H1 (cell line): ENCODE measurements at regions not wholly inside any gene's neighbourhood (a gene's known extent, or its start where the extent isn't known, plus 50 kb on each side); places are given as distances from the start of the nearest gene placed in this dataset.

Experiments
- CTCF ChIA-PET: fragments of 300-600 bp; sonication (Branson Sonifier 250); formaldehyde crosslinking; loops from one replicate; lab custom pipeline; 2021; ENCODE audit not compliant: partially characterized antibody; lab: Charles Lee
- POLR2A ChIA-PET: fragments of 300-600 bp; sonication (Branson Sonifier 250); formaldehyde crosslinking; loops from one replicate; lab custom pipeline; 2021; ENCODE audit warnings: inconsistent platforms; ENCODE audit not compliant: partially characterized antibody; lab: Charles Lee
- DNase-seq, 2 experiments: peaks; one replicate each; pipeline versions ENCODE4 v3.0.0 to v3.0.0-alpha.2; 2010 to 2022; ENCODE audit warnings: low spot score in 2 of 2, low read depth in 1 of 2, mixed read lengths in 1 of 2
- FAIRE-seq: peaks from 2 replicates; lab custom pipeline; 2011; peaks lifted over from hg19 to GRCh38; lab: Jason Lieb, UNC
- H2AFZ ChIP-seq: 2 replicates; pipeline ENCODE4 v1.8.1; 2012; ENCODE audit warnings: low read length, inconsistent platforms
- H2AK5ac ChIP-seq: 2 replicates; pipeline ENCODE4 v1.6.1; 2013; ENCODE audit warnings: low read depth, low read length
- H2BK120ac ChIP-seq: replicated peaks from 2 replicates; pipeline ENCODE3; 2013; ENCODE audit warnings: low read depth, low read length, inconsistent platforms
- H2BK12ac ChIP-seq: 2 replicates; pipeline ENCODE4 v1.6.1; 2013; ENCODE audit warnings: low read depth, low read length
- H2BK15ac ChIP-seq: 2 replicates; pipeline ENCODE4 v1.6.1; 2013; ENCODE audit warnings: low read length
- H2BK20ac ChIP-seq: 2 replicates; pipeline ENCODE4 v1.6.1; 2013; ENCODE audit warnings: low read length
- H2BK5ac ChIP-seq: 2 replicates; pipeline ENCODE4 v1.6.1; 2013; ENCODE audit warnings: low read depth, low read length
- H3K14ac ChIP-seq: 2 replicates; pipeline ENCODE4 v1.6.1; 2013; ENCODE audit warnings: inconsistent platforms; ENCODE audit not compliant: insufficient read length
- H3K18ac ChIP-seq: 2 replicates; pipeline ENCODE4 v1.6.1; 2013; ENCODE audit warnings: low read length; ENCODE audit errors: extremely low read depth
- H3K23ac ChIP-seq: 2 replicates; pipeline ENCODE4 v1.6.1; 2013; ENCODE audit warnings: inconsistent platforms; ENCODE audit not compliant: insufficient read length
- H3K23me2 ChIP-seq: 2 replicates; pipeline ENCODE4 v1.6.1; 2013; ENCODE audit warnings: low read depth, low read length
- H3K27ac ChIP-seq: 2 replicates; pipeline ENCODE4 v1.6.1; 2011; ENCODE audit warnings: low read depth, low read length, inconsistent platforms
- H3K27me3 ChIP-seq, 4 experiments: replicated peaks in 1 of 4; 1 replicate in 1 of 4; 2 replicates in 3 of 4; pipeline versions ENCODE4 v1.6.1 to v1.8.1; 2011 to 2013; ENCODE audit warnings: low read length in 3 of 4, mild to moderate bottlenecking in 3 of 4, inconsistent platforms in 2 of 4, mixed read lengths in 2 of 4, moderate library complexity in 1 of 4; ENCODE audit not compliant: control insufficient read depth in 3 of 4, insufficient read depth in 3 of 4; ENCODE audit errors: extremely low read depth in 1 of 4
- H3K36me3 ChIP-seq, 4 experiments: 2 replicates each; pipeline versions ENCODE4 v1.6.1 to v1.8.1; 2011 to 2013; ENCODE audit warnings: mild to moderate bottlenecking in 4 of 4, low read length in 3 of 4, moderate library complexity in 2 of 4, control low read depth in 1 of 4, inconsistent platforms in 1 of 4; ENCODE audit not compliant: insufficient read depth in 4 of 4, control insufficient read depth in 2 of 4
- H3K4ac ChIP-seq: replicated peaks from 2 replicates; pipeline ENCODE3; 2013; ENCODE audit warnings: low read length, low read depth, mixed read lengths, inconsistent platforms; ENCODE audit not compliant: insufficient read length
- H3K4me1 ChIP-seq, 4 experiments: replicated peaks in 1 of 4; 1 replicate in 1 of 4; 2 replicates in 3 of 4; pipeline versions ENCODE4 v1.6.1 to v1.8.1; 2011 to 2013; ENCODE audit warnings: low read length in 3 of 4, inconsistent platforms in 2 of 4, mixed read lengths in 1 of 4; ENCODE audit not compliant: insufficient read depth in 4 of 4, control insufficient read depth in 3 of 4
- H3K4me2 ChIP-seq, 2 experiments: 2 replicates each; pipeline versions ENCODE4 v1.6.1 to v1.8.1; 2011 to 2013; ENCODE audit warnings: low read depth in 2 of 2, low read length in 2 of 2, control low read depth in 1 of 2, inconsistent platforms in 1 of 2, mild to moderate bottlenecking in 1 of 2; ENCODE audit not compliant: insufficient read depth in 1 of 2
- H3K4me3 ChIP-seq, 4 experiments: fragments of 200-600, 300-600 bp in 1 of 4; sonication (generic), shearing (Covaris generic), sonication (Bioruptor Twin) in 1 of 4; 2 replicates each; pipeline versions ENCODE4 v1.5.1 to v1.8.1; 2011 to 2016; ENCODE audit warnings: low read length in 4 of 4, low read depth in 3 of 4, control low read depth in 2 of 4, inconsistent platforms in 2 of 4, mild to moderate bottlenecking in 2 of 4, mixed read lengths in 1 of 4, moderate library complexity in 1 of 4; ENCODE audit not compliant: insufficient read depth in 2 of 4; ENCODE audit errors: extremely low read depth in 1 of 4
- H3K56ac ChIP-seq: replicated peaks from 2 replicates; pipeline ENCODE3; 2013; ENCODE audit warnings: low read depth, mild to moderate bottlenecking, mixed read lengths, low read length, inconsistent platforms; ENCODE audit not compliant: insufficient read length
- H3K79me1 ChIP-seq: 2 replicates; pipeline ENCODE4 v1.6.1; 2013; ENCODE audit warnings: low read depth, low read length, control low read depth
- H3K79me2 ChIP-seq, 2 experiments: 2 replicates each; pipeline versions ENCODE4 v1.6.1 to v1.8.1; 2012 to 2013; ENCODE audit warnings: low read length in 2 of 2, mild to moderate bottlenecking in 2 of 2, inconsistent platforms in 1 of 2; ENCODE audit not compliant: insufficient read depth in 2 of 2, control insufficient read depth in 1 of 2
- H3K9ac ChIP-seq, 4 experiments: replicated peaks in 1 of 4; 1 replicate in 1 of 4; 2 replicates in 3 of 4; pipeline versions ENCODE4 v1.6.1 to v1.8.1; 2011 to 2013; ENCODE audit warnings: low read depth in 3 of 4, low read length in 3 of 4, control low read depth in 2 of 4, mild to moderate bottlenecking in 2 of 4, moderate library complexity in 2 of 4, inconsistent platforms in 1 of 4; ENCODE audit errors: extremely low read depth in 1 of 4
- H3K9me3 ChIP-seq, 2 experiments: 2 replicates each; pipeline versions ENCODE4 v1.6.1 to v1.8.1; 2012 to 2013; ENCODE audit warnings: mild to moderate bottlenecking in 2 of 2, moderate library complexity in 2 of 2, control low read depth in 1 of 2, inconsistent platforms in 1 of 2, low read depth in 1 of 2, low read length in 1 of 2, mixed read lengths in 1 of 2; ENCODE audit not compliant: insufficient read depth in 2 of 2
- H4K20me1 ChIP-seq, 2 experiments: replicated peaks in 1 of 2; 2 replicates each; pipeline versions ENCODE3 to v1.8.1; 2011 to 2013; ENCODE audit warnings: inconsistent platforms in 2 of 2, low read length in 2 of 2, mild to moderate bottlenecking in 1 of 2; ENCODE audit not compliant: insufficient read depth in 2 of 2, control insufficient read depth in 1 of 2
- H4K5ac ChIP-seq: 2 replicates; pipeline ENCODE4 v1.6.1; 2013; ENCODE audit warnings: low read length, low read depth, mixed read lengths, inconsistent platforms; ENCODE audit not compliant: insufficient read length
- H4K8ac ChIP-seq: 2 replicates; pipeline ENCODE4 v1.8.0; 2013; ENCODE audit warnings: mild to moderate bottlenecking, moderate library complexity, low read length, inconsistent platforms; ENCODE audit not compliant: insufficient read depth; ENCODE audit errors: extremely low read depth
- H4K91ac ChIP-seq: replicated peaks from 2 replicates; pipeline ENCODE3; 2013; ENCODE audit warnings: low read length, mixed read lengths, inconsistent platforms; ENCODE audit not compliant: insufficient read length
- ASH2L ChIP-seq: fragments of 200-600, 300-600 bp; sonication (generic); IDR thresholded peaks from one replicate; pipeline ENCODE4 v1.7.1; 2017; ENCODE audit warnings: low read length
- CEBPB ChIP-seq: IDR thresholded peaks from 2 replicates; pipeline ENCODE4 v1.6.1; 2012; ENCODE audit warnings: low read depth, low read length
- CREB1 ChIP-seq: IDR thresholded peaks from 2 replicates; pipeline ENCODE4 v1.6.1; 2012; ENCODE audit warnings: inconsistent platforms
- FOSL1 ChIP-seq: IDR thresholded peaks from 2 replicates; pipeline ENCODE4 v1.6.1; 2011; ENCODE audit warnings: mild to moderate bottlenecking, low read depth, low read length, moderate library complexity; ENCODE audit not compliant: insufficient read depth
- KDM5A ChIP-seq: fragments of 200-600 bp; IDR thresholded peaks from 2 replicates; pipeline ENCODE4 v1.7.1; 2012; ENCODE audit warnings: mild to moderate bottlenecking, low read length, inconsistent platforms, mixed read lengths
- NANOG ChIP-seq: IDR thresholded peaks from 2 replicates; pipeline ENCODE4 v1.6.1; 2011; ENCODE audit warnings: low read length, low read depth, mild to moderate bottlenecking, inconsistent platforms; ENCODE audit not compliant: insufficient read depth, poor library complexity, severe bottlenecking
- PHF8 ChIP-seq: fragments of 200-600 bp; sonication (generic); conservative IDR thresholded peaks from 2 replicates; pipeline ENCODE4 v1.7.1; 2012; ENCODE audit warnings: low read depth, mild to moderate bottlenecking, inconsistent platforms, low read length, moderate library complexity
- POLR2A ChIP-seq, 2 experiments: IDR thresholded peaks; 1 replicate in 1 of 2; 2 replicates in 1 of 2; pipeline ENCODE4 v1.6.1; 2011; ENCODE audit warnings: low read depth in 2 of 2, low read length in 2 of 2, mild to moderate bottlenecking in 2 of 2; ENCODE audit errors: control extremely low read depth in 1 of 2
- RFX5 ChIP-seq: IDR thresholded peaks from 2 replicates; pipeline ENCODE4 v1.6.1; 2011; ENCODE audit warnings: low read depth, low read length, improper control_type of control experiment, borderline replicate concordance
- SAP30 ChIP-seq: fragments of 300-600 bp; sonication (generic); IDR thresholded peaks from 2 replicates; pipeline ENCODE4 v1.7.1; 2012; ENCODE audit warnings: low read length, moderate library complexity, mild to moderate bottlenecking, inconsistent platforms; ENCODE audit not compliant: insufficient read depth, insufficient replicate concordance
- SIRT6 ChIP-seq: IDR thresholded peaks from one replicate; pipeline ENCODE4 v1.7.1; 2012; ENCODE audit warnings: low read length, inconsistent platforms
- SP2 ChIP-seq: IDR thresholded peaks from 2 replicates; pipeline ENCODE4 v1.6.1; 2012; ENCODE audit warnings: mild to moderate bottlenecking, low read length, inconsistent platforms
- TEAD4 ChIP-seq: IDR thresholded peaks from 2 replicates; pipeline ENCODE4 v1.6.1; 2012; ENCODE audit warnings: low read depth, low read length, inconsistent platforms, mixed read lengths
- YY1 ChIP-seq: IDR thresholded peaks from 2 replicates; pipeline ENCODE4 v1.6.1; 2011; ENCODE audit warnings: low read depth, mild to moderate bottlenecking, low read length
- WGBS, 2 experiments: shearing (Covaris generic) in 1 of 2; methylation state at CpG; one replicate each; pipeline versions ENCODE4 v1.1.6 to v1.1.7; 2013 to 2015; ENCODE audit warnings: low lambda C conversion rate in 2 of 2, mixed read lengths in 2 of 2, inconsistent platforms in 1 of 2, low coverage in 1 of 2, missing lambda C conversion rate in 1 of 2; ENCODE audit not compliant: insufficient replicate concordance in 2 of 2, insufficient coverage in 1 of 2, insufficient read length in 1 of 2; ENCODE audit errors: extremely low coverage in 1 of 2, missing lambda C conversion rate in 1 of 2; 5-methylcytosine and 5-hydroxymethylcytosine counted together

DNA sequence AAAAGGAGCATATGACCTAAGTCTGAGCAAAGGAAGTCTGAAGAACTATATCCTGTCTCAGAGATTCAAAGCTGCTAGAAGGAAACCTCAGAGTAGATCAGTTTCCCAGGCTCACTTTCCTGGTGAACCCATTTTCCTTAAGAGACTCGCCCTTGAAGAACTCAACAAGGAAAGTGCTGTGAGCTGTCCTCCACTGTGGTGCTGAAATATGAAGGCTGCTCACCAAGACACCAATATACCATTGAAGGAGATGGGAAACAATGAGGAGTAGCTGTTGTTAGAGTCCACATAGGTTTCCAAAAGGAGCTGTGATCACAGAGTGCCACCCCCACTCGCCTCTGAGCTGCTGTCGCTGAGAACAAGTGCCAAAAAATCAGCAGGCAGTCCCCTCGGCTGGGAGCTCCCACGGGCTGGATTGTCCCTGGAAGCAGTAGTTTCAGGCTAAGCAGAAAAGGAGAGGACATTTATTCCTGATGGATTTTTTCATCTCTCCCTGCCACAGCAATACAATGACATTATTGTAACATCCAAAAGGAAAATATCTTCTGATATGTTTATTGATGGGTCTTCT lies 282.1 kb downstream of the RPS29 start:
- H2BK120ac ChIP-seq = no peak overlapping the region
- no peaks in the 10 kb centered on the region for H3K79me1 ChIP-seq
- H3K27me3 ChIP-seq = no peaks in the 10 kb centered on the region
- H4K8ac ChIP-seq = no peak overlapping the region
- H2BK20ac ChIP-seq = no peak overlapping the region
- no peaks in the 10 kb centered on the region for H3K36me3 ChIP-seq
- ChIA-PET POLR2A (interaction anchor here (1.1 kb wide), 1 partner anchor 234 kb away, joined by 3 read pairs; no protein-coding TSS in a partner anchor), CTCF (interaction anchor here (0.8 to 5.0 kb wide), 8 partner anchors 8 to 247 kb away, joined by 3 to 40 read pairs (median 4); no protein-coding TSS in a partner anchor)
- no peak overlapping the region for H2BK5ac ChIP-seq
- no peak overlapping the region for H3K4me3 ChIP-seq
- FAIRE-seq (peak; percentile 95), DNase-seq (peak in 1 of 2 experiments; percentile 61)
- no peak overlapping the region for H3K56ac ChIP-seq
- no peak overlapping the region for H2AFZ ChIP-seq
- H4K91ac ChIP-seq = no peak overlapping the region
- WGBS, 2 experiments = 59% methylated on average over 5 of the region's 5 CpGs; no CpG with 5 or more reads in 1 of the 2 experiments
- H4K5ac ChIP-seq = no peak overlapping the region
- no peak overlapping the region for H3K4ac ChIP-seq
- H3K23ac ChIP-seq = no peak overlapping the region
- H3K27ac ChIP-seq = no peak overlapping the region
- no peak overlapping the region for H2AK5ac ChIP-seq
- H3K4me1 ChIP-seq = no peaks in the 10 kb centered on the region
- no peak overlapping the region for H2BK15ac ChIP-seq
- no peaks in the 10 kb centered on the region for H3K79me2 ChIP-seq
- peaks cover 0 to 2% of the 10 kb centered on the region in 2 experiments for H4K20me1 ChIP-seq
- no peak overlapping the region for H3K18ac ChIP-seq
- H3K23me2 ChIP-seq = no peaks in the 10 kb centered on the region
- H3K9ac ChIP-seq = no peak overlapping the region
- no peaks in the 10 kb centered on the region for H3K9me3 ChIP-seq
- no peak for TF ChIP-seq NANOG
- TF ChIP-seq SP2 = no peak
- TF ChIP-seq FOSL1 = no peak
- TF ChIP-seq RFX5 = no peak
- no peak for TF ChIP-seq SAP30
- TF ChIP-seq ASH2L = no peak
- no peak for TF ChIP-seq CREB1
- TF ChIP-seq KDM5A = no peak
- no peak for TF ChIP-seq POLR2A (IDR thresholded peaks at IDR 0.05; ENCODE audit: control extremely low read depth in 1 of 2, low read depth in 2 of 2, low read length in 2 of 2)
- no peak for TF ChIP-seq TEAD4
- TF ChIP-seq CEBPB = no peak
- TF ChIP-seq PHF8 = no peak
- TF ChIP-seq SIRT6 = no peak
- TF ChIP-seq YY1 = no peak
- no peak overlapping the region for H3K14ac ChIP-seq
- H2BK12ac ChIP-seq = no peak overlapping the region
- H3K4me2 ChIP-seq = no peak overlapping the region
